ENCODE measurements at regions not wholly inside any gene's neighbourhood (a gene's known extent, or its start where the extent isn't known, plus 50 kb on each side); places are given as distances from the start of the nearest gene placed in this dataset.

DNA sequence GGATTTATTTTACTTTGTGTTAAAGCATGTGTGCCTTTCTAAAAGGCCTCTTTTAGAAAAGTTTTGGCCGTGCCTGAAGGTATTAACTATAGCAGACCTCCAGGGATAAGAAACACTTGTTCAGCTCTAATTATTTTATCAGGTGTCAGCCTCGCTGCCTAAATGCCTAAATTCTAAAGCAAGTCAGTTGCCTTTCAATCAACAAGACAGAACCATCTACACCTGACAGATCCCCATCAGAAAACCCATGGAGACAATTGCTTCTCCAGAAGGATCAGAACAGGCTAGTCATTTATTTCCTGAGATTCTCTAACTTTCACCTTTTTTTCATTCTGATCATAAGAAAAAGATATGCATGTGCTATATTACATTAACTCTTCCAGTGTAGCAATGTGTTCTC, 171.4 kb upstream of the GPC6 start:
- H3K9me3 ChIP-seq (ENCODE audit: low read length): no peaks in the 10 kb centered on the region
- no peaks in the 10 kb centered on the region for H3K79me2 ChIP-seq (replicated peaks; ENCODE audit: insufficient read depth, low read length)
- no peaks in the 10 kb centered on the region for H3K9me2 ChIP-seq (ENCODE audit: insufficient read depth, low read length)
- TF ChIP-seq, protein P1, sequence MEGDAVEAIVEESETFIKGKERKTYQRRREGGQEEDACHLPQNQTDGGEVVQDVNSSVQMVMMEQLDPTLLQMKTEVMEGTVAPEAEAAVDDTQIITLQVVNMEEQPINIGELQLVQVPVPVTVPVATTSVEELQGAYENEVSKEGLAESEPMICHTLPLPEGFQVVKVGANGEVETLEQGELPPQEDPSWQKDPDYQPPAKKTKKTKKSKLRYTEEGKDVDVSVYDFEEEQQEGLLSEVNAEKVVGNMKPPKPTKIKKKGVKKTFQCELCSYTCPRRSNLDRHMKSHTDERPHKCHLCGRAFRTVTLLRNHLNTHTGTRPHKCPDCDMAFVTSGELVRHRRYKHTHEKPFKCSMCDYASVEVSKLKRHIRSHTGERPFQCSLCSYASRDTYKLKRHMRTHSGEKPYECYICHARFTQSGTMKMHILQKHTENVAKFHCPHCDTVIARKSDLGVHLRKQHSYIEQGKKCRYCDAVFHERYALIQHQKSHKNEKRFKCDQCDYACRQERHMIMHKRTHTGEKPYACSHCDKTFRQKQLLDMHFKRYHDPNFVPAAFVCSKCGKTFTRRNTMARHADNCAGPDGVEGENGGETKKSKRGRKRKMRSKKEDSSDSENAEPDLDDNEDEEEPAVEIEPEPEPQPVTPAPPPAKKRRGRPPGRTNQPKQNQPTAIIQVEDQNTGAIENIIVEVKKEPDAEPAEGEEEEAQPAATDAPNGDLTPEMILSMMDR (IDR thresholded peaks at IDR 0.05; ENCODE audit: poor library complexity, severe bottlenecking): no peak
- peak; percentile 62 for TF ChIP-seq POLR2AphosphoS5 (IDR thresholded peaks at IDR 0.05)
- no peak for TF ChIP-seq MXI1 (conservative IDR thresholded peaks at IDR 0.05; ENCODE audit: poor library complexity, severe bottlenecking)
- peak; percentile 94 for TF ChIP-seq EP300 (conservative IDR thresholded peaks at IDR 0.05; ENCODE audit: poor library complexity, severe bottlenecking)
- peak; percentile 81 for TF ChIP-seq REST (IDR thresholded peaks at IDR 0.05; ENCODE audit: borderline replicate concordance)
- TF ChIP-seq SMC3 (conservative IDR thresholded peaks at IDR 0.05; ENCODE audit: poor library complexity): no peak
- TF ChIP-seq TAF1 (IDR thresholded peaks at IDR 0.05; ENCODE audit: low read depth): no peak
- no peaks in the 10 kb centered on the region for H3K27me3 ChIP-seq (ENCODE audit: insufficient read depth, low read depth, low read length)
- no peaks in the 10 kb centered on the region for H3F3A ChIP-seq (ENCODE audit: insufficient read depth, low read length, poor library complexity, severe bottlenecking)
- H3K36me3 ChIP-seq (ENCODE audit: insufficient read depth, low read length): no peaks in the 10 kb centered on the region
- peak overlapping the region; percentile 64 for H3K27ac ChIP-seq (ENCODE audit: low read length)
- H3K9ac ChIP-seq (ENCODE audit: low read length): no peak overlapping the region
- H3K4me3 ChIP-seq (ENCODE audit: low read length): no peak overlapping the region
- H3K4me2 ChIP-seq (ENCODE audit: low read length): no peak overlapping the region
- no peaks in the 10 kb centered on the region for H4K20me1 ChIP-seq (ENCODE audit: insufficient read depth)
- H2AFZ ChIP-seq (ENCODE audit: low read depth, low read length): no peak overlapping the region

DNA sequence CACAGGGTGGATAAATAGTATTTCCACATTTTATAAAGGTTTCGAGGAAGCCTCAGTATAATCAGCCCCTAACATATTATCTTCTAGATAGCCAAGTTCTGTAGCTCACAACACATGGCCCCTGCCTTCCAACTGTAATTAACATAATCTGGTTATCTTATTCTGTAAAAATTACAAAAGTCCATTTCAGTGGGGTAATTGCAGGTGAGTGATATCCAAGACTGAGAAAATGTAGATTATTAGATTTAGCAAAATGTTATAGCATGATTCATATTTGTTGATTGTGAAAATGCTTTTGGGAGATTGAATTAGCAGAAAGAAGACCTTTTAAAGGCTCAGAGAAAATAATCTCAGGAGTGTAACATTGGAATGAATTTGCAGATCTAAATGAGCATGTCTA, 168.3 kb upstream of the GPC6 start:
- Histone ChIP-seq H3K36me3 (ENCODE audit: insufficient read depth, low read length) (no peaks in the 10 kb centered on the region), H3K79me2 (replicated peaks; ENCODE audit: insufficient read depth, low read length) (no peaks in the 10 kb centered on the region), H4K20me1 (ENCODE audit: insufficient read depth) (no peaks in the 10 kb centered on the region), H3K27me3 (ENCODE audit: insufficient read depth, low read depth, low read length) (no peaks in the 10 kb centered on the region), H3K4me2 (ENCODE audit: low read length) (no peak overlapping the region), H3K9me2 (ENCODE audit: insufficient read depth, low read length) (no peaks in the 10 kb centered on the region), H3K27ac (ENCODE audit: low read length) (no peak overlapping the region), H3K4me3 (ENCODE audit: low read length) (no peak overlapping the region), H3K9ac (ENCODE audit: low read length) (no peak overlapping the region), H3F3A (ENCODE audit: insufficient read depth, low read length, poor library complexity, severe bottlenecking) (no peaks in the 10 kb centered on the region), H3K9me3 (ENCODE audit: low read length) (no peaks in the 10 kb centered on the region), H2AFZ (ENCODE audit: low read depth, low read length) (no peak overlapping the region)
- no peak for TF ChIP-seq EP300 (conservative IDR thresholded peaks at IDR 0.05; ENCODE audit: poor library complexity, severe bottlenecking)
- no peak for TF ChIP-seq SMC3 (conservative IDR thresholded peaks at IDR 0.05; ENCODE audit: poor library complexity)
- no peak for TF ChIP-seq RAD21 (conservative IDR thresholded peaks at IDR 0.05)
- TF ChIP-seq POLR2AphosphoS5 (IDR thresholded peaks at IDR 0.05): no peak
- TF ChIP-seq, protein P1 (IDR thresholded peaks at IDR 0.05; ENCODE audit: poor library complexity, severe bottlenecking): no peak
- no peak for TF ChIP-seq MXI1 (conservative IDR thresholded peaks at IDR 0.05; ENCODE audit: poor library complexity, severe bottlenecking)
